ENCODE measurements at regions not wholly inside any gene's neighbourhood (a gene's known extent, or its start where the extent isn't known, plus 50 kb on each side); places are given as distances from the start of the nearest gene placed in this dataset.

DNA sequence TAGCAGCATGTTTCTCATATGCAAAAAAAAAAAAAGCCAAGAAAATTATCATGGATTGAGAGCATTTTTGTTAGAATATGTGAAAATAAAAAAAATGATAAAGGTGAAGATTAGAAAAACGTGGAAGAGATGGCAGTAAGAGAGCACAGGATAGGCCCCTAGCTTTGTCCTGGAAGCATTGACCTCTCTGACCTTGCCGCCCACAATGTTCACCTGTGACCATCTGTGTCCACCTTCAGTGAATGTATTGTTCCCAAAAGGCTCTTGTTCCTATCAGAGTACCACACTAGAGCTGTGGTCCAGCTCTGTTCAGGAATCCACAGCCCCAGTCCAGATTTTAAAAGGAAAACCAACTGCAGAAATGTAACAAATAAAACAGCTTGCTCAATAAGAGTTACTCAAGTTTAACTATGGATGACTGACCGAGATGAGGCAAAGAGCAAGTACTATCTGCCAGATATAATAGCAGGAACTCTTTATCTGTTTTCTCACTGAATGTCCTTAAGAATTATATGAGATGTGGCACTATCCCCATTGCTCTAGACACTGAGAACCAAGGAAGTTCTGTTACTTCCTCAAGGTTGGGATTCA, 287.7 kb upstream of the STXBP5 start:
- Histone ChIP-seq H3K4me3 (no peak overlapping the region), H3K9me3 (ENCODE audit: low read depth) (no peaks in the 10 kb centered on the region), H3K27me3 (no peaks in the 10 kb centered on the region), H3K27ac (no peak overlapping the region), H3K4me1 (ENCODE audit: low read depth) (no peaks in the 10 kb centered on the region), H3K36me3 (no peaks in the 10 kb centered on the region)
- DNase-seq (ENCODE audit: low read depth in 1 of 2, low spot score in 1 of 2) = peak in 1 of 2 donors; percentile 41
- TF ChIP-seq, protein P1, sequence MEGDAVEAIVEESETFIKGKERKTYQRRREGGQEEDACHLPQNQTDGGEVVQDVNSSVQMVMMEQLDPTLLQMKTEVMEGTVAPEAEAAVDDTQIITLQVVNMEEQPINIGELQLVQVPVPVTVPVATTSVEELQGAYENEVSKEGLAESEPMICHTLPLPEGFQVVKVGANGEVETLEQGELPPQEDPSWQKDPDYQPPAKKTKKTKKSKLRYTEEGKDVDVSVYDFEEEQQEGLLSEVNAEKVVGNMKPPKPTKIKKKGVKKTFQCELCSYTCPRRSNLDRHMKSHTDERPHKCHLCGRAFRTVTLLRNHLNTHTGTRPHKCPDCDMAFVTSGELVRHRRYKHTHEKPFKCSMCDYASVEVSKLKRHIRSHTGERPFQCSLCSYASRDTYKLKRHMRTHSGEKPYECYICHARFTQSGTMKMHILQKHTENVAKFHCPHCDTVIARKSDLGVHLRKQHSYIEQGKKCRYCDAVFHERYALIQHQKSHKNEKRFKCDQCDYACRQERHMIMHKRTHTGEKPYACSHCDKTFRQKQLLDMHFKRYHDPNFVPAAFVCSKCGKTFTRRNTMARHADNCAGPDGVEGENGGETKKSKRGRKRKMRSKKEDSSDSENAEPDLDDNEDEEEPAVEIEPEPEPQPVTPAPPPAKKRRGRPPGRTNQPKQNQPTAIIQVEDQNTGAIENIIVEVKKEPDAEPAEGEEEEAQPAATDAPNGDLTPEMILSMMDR (IDR thresholded peaks at IDR 0.05; ENCODE audit: low read depth, low read length) = no peak

DNA sequence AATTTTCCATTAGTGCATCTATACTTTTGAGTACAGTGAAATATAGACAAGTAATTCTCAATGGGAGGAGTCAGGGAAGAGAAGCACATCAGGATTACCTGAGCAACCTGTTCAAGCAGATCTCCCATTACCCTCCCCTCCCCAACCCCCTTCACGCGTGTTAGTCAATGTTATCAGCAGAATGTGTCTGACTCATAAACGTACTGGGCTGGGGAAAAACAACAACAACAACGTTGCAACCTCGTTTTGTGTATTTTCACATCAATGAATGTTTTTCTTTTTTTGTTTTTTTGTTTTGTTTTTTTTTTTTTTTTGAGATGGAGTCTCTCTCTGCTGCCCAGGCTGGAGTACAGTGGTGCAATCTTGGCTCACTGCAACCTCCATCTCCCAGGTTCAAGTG, 287.0 kb upstream of the STXBP5 start:
- Histone ChIP-seq H3K4me1 (ENCODE audit: low read depth) (no peaks in the 10 kb centered on the region), H3K4me3 (no peak overlapping the region), H3K36me3 (no peaks in the 10 kb centered on the region), H3K27ac (no peak overlapping the region), H3K9me3 (ENCODE audit: low read depth) (no peaks in the 10 kb centered on the region), H3K27me3 (no peaks in the 10 kb centered on the region)
- no peak for DNase-seq (ENCODE audit: low read depth in 1 of 2, low spot score in 1 of 2)
- TF ChIP-seq, protein P1 (IDR thresholded peaks at IDR 0.05; ENCODE audit: low read depth, low read length) = no peak

DNA sequence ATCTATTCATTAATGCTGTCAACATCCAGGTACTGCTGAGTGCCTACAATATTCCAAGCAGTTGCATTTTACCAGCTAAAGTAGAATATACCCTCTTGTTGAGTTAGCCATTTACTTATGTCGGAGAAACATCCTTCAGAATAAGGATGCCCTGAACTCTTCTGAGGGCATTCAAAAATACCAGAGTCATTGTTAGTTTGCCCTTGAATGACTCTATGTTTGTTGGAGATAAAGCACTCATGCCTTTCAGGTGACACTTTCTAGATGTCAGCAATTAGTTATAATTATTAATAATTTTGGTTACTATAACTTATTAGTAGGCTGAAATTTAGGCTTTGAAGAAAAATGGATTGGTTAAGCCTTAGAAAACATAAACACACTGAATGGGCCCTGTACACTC, 286.2 kb upstream of the STXBP5 start:
- Histone ChIP-seq H3K9me3 (ENCODE audit: low read depth) (no peaks in the 10 kb centered on the region), H3K4me1 (ENCODE audit: low read depth) (no peaks in the 10 kb centered on the region), H3K36me3 (no peaks in the 10 kb centered on the region), H3K27ac (no peak overlapping the region), H3K27me3 (no peaks in the 10 kb centered on the region), H3K4me3 (no peak overlapping the region)
- DNase-seq (ENCODE audit: low read depth in 1 of 2, low spot score in 1 of 2) = no peak
- TF ChIP-seq, protein P1 (IDR thresholded peaks at IDR 0.05; ENCODE audit: low read depth, low read length) = no peak

DNA sequence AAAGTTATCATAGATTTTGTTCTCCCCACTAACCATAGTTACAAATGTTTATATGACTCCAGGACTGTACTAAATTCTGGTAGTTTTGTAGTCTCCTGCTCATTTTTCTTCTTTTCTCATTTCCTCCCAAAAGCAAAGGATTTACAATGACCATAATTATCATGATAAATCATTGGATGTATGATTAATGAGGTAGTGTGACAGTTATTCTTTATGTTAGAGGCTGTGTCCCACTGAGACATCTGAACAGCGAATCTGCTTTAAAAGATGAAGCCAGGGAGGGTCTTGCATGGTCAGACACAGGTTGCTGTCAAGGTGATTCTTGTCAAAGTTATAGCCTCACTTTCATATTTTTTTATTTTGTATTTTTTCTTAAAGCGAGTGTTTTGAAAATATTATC, 285.2 kb upstream of the STXBP5 start:
- no peak overlapping the region for H3K27ac ChIP-seq
- H3K27me3 ChIP-seq = no peaks in the 10 kb centered on the region
- H3K9me3 ChIP-seq (ENCODE audit: low read depth) = no peaks in the 10 kb centered on the region
- no peak for DNase-seq (ENCODE audit: low read depth in 1 of 2, low spot score in 1 of 2)
- TF ChIP-seq, protein P1 (IDR thresholded peaks at IDR 0.05; ENCODE audit: low read depth, low read length) = no peak
- no peaks in the 10 kb centered on the region for H3K4me1 ChIP-seq (ENCODE audit: low read depth)
- H3K36me3 ChIP-seq = no peaks in the 10 kb centered on the region
- H3K4me3 ChIP-seq = no peak overlapping the region

DNA sequence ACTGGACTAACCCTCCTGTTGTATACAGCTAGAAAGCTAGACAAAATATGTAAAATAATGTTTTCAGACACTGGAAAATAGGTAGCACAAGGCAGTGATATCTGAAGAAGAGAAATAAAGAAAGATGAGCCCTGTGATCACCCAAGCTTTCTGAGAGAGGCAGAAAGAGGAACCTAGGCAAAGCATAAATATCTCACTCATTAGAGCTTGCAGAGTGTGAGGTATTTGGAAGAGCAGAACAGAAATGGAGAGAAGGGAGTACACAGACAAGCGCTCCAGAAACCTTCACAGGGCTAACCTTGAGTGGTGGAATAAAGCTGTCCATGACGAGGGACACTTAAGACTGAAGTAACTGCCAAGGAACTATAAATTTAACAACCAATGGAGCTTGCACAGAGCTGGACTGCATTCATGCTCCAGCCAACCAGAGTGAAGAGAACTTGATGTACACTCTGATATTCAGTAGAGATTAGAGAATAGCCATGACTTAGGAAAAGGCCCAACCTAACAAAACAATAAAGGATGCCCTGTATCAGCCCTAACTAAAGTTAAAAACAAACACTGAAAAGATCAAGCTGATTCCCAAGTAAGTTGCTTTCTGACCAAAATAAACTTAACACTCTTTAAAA, 280.9 kb upstream of the STXBP5 start:
- no peak for DNase-seq (ENCODE audit: low read depth in 1 of 2, low spot score in 1 of 2)

More for the DNA sequence above, 280.9 kb upstream of the STXBP5 start:
- no peak overlapping the region for H3K4me3 ChIP-seq
- TF ChIP-seq, protein P1 (IDR thresholded peaks at IDR 0.05; ENCODE audit: low read depth, low read length) = no peak
- no peak overlapping the region for H3K27ac ChIP-seq
- H3K27me3 ChIP-seq = no peaks in the 10 kb centered on the region
- no peaks in the 10 kb centered on the region for H3K9me3 ChIP-seq (ENCODE audit: low read depth)
- H3K4me1 ChIP-seq (ENCODE audit: low read depth) = no peaks in the 10 kb centered on the region
- no peaks in the 10 kb centered on the region for H3K36me3 ChIP-seq

All from cardiac muscle cell (in vitro differentiated cells and primary cell).